ENCODE measurements at regions not wholly inside any gene's neighbourhood (a gene's known extent, or its start where the extent isn't known, plus 50 kb on each side); places are given as distances from the start of the nearest gene placed in this dataset.

DNA sequence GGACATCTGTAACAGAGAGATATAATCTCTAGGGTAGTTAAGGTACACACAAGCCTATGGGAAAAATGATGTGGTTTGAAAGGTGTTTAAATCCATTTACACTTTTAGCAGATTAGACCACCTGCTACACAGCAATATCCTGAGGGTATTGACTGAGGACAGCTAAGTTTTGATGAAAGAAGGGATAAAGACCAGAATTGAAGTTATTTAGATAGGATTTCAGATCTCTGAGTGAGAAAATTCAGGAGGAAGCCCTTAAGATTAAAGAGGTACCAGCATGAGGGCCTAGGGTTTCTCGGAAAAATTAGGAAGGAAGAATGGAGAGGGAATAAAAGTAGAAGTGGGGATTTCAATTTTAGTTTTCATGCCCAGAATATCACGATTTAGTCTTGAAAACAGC, 267.3 kb downstream of the COX7C start:
- TF ChIP-seq MYC (IDR thresholded peaks at IDR 0.05; ENCODE audit: borderline replicate concordance, low read length) (no peak), MAZ (IDR thresholded peaks at IDR 0.05; ENCODE audit: borderline replicate concordance, low read depth, low read length) (no peak), JUNB (IDR thresholded peaks at IDR 0.05) (no peak), RFX5 (IDR thresholded peaks at IDR 0.05) (no peak), POLR2A (IDR thresholded peaks at IDR 0.05; ENCODE audit: low read length) (no peak), RAD21 (conservative IDR thresholded peaks at IDR 0.05 in 1 of 2, IDR thresholded peaks at IDR 0.05 in 1 of 2) (no peak), SMC3 (IDR thresholded peaks at IDR 0.05) (no peak), RNF2 (IDR thresholded peaks at IDR 0.05; ENCODE audit: borderline replicate concordance, low read depth) (no peak)
- TF ChIP-seq, protein P1, sequence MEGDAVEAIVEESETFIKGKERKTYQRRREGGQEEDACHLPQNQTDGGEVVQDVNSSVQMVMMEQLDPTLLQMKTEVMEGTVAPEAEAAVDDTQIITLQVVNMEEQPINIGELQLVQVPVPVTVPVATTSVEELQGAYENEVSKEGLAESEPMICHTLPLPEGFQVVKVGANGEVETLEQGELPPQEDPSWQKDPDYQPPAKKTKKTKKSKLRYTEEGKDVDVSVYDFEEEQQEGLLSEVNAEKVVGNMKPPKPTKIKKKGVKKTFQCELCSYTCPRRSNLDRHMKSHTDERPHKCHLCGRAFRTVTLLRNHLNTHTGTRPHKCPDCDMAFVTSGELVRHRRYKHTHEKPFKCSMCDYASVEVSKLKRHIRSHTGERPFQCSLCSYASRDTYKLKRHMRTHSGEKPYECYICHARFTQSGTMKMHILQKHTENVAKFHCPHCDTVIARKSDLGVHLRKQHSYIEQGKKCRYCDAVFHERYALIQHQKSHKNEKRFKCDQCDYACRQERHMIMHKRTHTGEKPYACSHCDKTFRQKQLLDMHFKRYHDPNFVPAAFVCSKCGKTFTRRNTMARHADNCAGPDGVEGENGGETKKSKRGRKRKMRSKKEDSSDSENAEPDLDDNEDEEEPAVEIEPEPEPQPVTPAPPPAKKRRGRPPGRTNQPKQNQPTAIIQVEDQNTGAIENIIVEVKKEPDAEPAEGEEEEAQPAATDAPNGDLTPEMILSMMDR (IDR thresholded peaks at IDR 0.05): no peak
- TF ChIP-seq, protein P2, sequence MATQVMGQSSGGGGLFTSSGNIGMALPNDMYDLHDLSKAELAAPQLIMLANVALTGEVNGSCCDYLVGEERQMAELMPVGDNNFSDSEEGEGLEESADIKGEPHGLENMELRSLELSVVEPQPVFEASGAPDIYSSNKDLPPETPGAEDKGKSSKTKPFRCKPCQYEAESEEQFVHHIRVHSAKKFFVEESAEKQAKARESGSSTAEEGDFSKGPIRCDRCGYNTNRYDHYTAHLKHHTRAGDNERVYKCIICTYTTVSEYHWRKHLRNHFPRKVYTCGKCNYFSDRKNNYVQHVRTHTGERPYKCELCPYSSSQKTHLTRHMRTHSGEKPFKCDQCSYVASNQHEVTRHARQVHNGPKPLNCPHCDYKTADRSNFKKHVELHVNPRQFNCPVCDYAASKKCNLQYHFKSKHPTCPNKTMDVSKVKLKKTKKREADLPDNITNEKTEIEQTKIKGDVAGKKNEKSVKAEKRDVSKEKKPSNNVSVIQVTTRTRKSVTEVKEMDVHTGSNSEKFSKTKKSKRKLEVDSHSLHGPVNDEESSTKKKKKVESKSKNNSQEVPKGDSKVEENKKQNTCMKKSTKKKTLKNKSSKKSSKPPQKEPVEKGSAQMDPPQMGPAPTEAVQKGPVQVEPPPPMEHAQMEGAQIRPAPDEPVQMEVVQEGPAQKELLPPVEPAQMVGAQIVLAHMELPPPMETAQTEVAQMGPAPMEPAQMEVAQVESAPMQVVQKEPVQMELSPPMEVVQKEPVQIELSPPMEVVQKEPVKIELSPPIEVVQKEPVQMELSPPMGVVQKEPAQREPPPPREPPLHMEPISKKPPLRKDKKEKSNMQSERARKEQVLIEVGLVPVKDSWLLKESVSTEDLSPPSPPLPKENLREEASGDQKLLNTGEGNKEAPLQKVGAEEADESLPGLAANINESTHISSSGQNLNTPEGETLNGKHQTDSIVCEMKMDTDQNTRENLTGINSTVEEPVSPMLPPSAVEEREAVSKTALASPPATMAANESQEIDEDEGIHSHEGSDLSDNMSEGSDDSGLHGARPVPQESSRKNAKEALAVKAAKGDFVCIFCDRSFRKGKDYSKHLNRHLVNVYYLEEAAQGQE (IDR thresholded peaks at IDR 0.05): no peak
